Tibial nerve (tissue), 3 donors: ENCODE measurements at regions not wholly inside any gene's neighbourhood (a gene's known extent, or its start where the extent isn't known, plus 50 kb on each side); places are given as distances from the start of the nearest gene placed in this dataset.

Experiments
- CTCF ChIP-seq, 5 experiments: fragments of 200-600 bp in 3 of 5; fragments of 450-650 bp in 2 of 5; sonication (generic) in 3 of 5; IDR thresholded peaks; one replicate each; pipeline ENCODE4 v1.5.1; 2016 to 2019; ENCODE audit warnings: antibody characterized with exemption in 5 of 5, mild to moderate bottlenecking in 3 of 5, moderate library complexity in 2 of 5
- POLR2A ChIP-seq, 2 donors: fragments of 450-650 bp; IDR thresholded peaks; one replicate each; pipeline ENCODE4 v1.6.1; 2017; ENCODE audit warnings: antibody characterized with exemption in 2 of 2, mild to moderate bottlenecking in 2 of 2, moderate library complexity in 2 of 2

DNA sequence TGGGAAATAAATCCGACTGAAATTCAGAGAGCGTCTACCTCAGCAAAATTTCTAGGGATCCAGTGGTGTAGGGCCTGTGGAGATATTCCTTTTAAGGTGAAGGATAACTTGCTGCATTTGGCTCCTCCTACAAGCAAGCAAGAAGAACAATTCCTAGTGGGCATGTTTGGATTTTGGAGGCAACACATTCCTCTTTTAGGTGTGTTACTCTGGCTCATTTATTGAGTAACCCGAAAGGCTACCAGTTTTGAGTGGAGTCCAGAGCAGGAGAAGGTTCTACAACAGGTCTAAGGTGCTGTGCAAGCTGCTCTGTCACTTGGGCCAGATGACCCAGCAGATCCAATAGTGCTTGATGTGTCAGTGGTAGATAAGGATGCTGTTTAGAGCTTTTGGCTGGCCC is 862.4 kb upstream of the CDH9 start:
- TF ChIP-seq CTCF (IDR thresholded peaks at IDR 0.05), result no peak
- no peak for TF ChIP-seq POLR2A (IDR thresholded peaks at IDR 0.05)
